Stomach (tissue), 8 donors: ENCODE measurements at regions not wholly inside any gene's neighbourhood (a gene's known extent, or its start where the extent isn't known, plus 50 kb on each side); places are given as distances from the start of the nearest gene placed in this dataset.

ENCODE experiments used
- DNase-seq, 2 donors: peaks; one replicate each; pipeline versions ENCODE4 v3.0.0 to v3.0.0-alpha.2; 2013 to 2019
- H3K27ac ChIP-seq, 5 donors: fragments of 200-600 bp in 4 of 5; sonication (generic) in 4 of 5; one replicate each; pipeline ENCODE4 v1.5.1; 2013 to 2019; ENCODE audit warnings: mild to moderate bottlenecking in 1 of 5, moderate library complexity in 1 of 5
- H3K27me3 ChIP-seq, 3 donors: fragments of 200-600 bp; sonication (generic); one replicate each; pipeline ENCODE4 v1.5.1; 2017 to 2019; ENCODE audit warnings: mixed run types in 1 of 3
- H3K36me3 ChIP-seq, 4 donors: fragments of 200-600 bp; sonication (generic); 1 replicate in 3 of 4; 2 replicates in 1 of 4; pipeline ENCODE4 v1.5.1; 2016 to 2019
- H3K4me1 ChIP-seq, 4 donors: fragments of 200-600 bp; sonication (generic); one replicate each; pipeline ENCODE4 v1.5.1; 2016 to 2019
- H3K4me3 ChIP-seq, 4 donors: fragments of 200-600 bp; sonication (generic) in 3 of 4; one replicate each; pipeline ENCODE4 v1.5.1; 2016 to 2019; ENCODE audit warnings: mild to moderate bottlenecking in 1 of 4
- H3K9me3 ChIP-seq, 4 donors: fragments of 200-600 bp; sonication (generic); one replicate each; pipeline ENCODE4 v1.5.1; 2016 to 2019
- CTCF ChIP-seq, 7 experiments: fragments of 450-650 bp in 4 of 7; fragments of 200-600 bp in 3 of 7; sonication (generic) in 3 of 7; IDR thresholded peaks; one replicate each; pipeline ENCODE4 v1.5.1; 2016 to 2019; ENCODE audit warnings: antibody characterized with exemption in 7 of 7, control low read depth in 2 of 7, mild to moderate bottlenecking in 1 of 7
- EP300 ChIP-seq: sonication (generic); formaldehyde crosslinking; IDR thresholded peaks from one replicate; pipeline ENCODE4 v1.6.1; 2017; ENCODE audit warnings: antibody characterized with exemption
- POLR2A ChIP-seq, 4 donors: fragments of 450-650 bp; IDR thresholded peaks; one replicate each; pipeline ENCODE4 v1.6.1; 2016; ENCODE audit warnings: antibody characterized with exemption in 4 of 4, control low read depth in 2 of 4, mild to moderate bottlenecking in 1 of 4, moderate library complexity in 1 of 4
- POLR2AphosphoS5 ChIP-seq, 3 donors: sonication (generic); formaldehyde crosslinking; IDR thresholded peaks; one replicate each; pipeline ENCODE4 v1.6.1; 2016; ENCODE audit warnings: antibody characterized with exemption in 3 of 3
- WGBS, 5 donors: extraction: QIAGEN DNeasy Blood & Tissue Kit in 3 of 5; methylation state at CpG; one replicate each; pipeline versions ENCODE4 v1.1.5 to v1.1.7; 2013 to 2018; 5-methylcytosine and 5-hydroxymethylcytosine counted together
- intact Hi-C: fragments of 100-400 bp; cut with DNase I; formaldehyde crosslinking; loops from one replicate; pipeline ENCODE4 v1.15.1; 2023; ENCODE audit warnings: low total_unique reads
- donor health status: healthy with polysubstance abuse.
- donor health status: Bipolar disorder and iron deficiency.
- donor health status: healthy.

- H3K9me3 ChIP-seq, result no peaks in the 10 kb centered on the region
- no peaks in the 10 kb centered on the region for H3K36me3 ChIP-seq
- H3K27me3 ChIP-seq, result no peaks in the 10 kb centered on the region
- no peak for DNase-seq
- WGBS, 5 donors, result 79 to 88% (median 84%) methylated on average over 1 of the region's 1 CpG
- TF ChIP-seq POLR2A (IDR thresholded peaks at IDR 0.05), result no peak
- no peak for TF ChIP-seq POLR2AphosphoS5 (IDR thresholded peaks at IDR 0.05)
- no peak for TF ChIP-seq CTCF (IDR thresholded peaks at IDR 0.05)
- TF ChIP-seq EP300, result no peak
- no peak overlapping the region for H3K4me3 ChIP-seq
- peaks cover 6 to 14% (median 10%) of the 10 kb centered on the region in 4 donors for H3K4me1 ChIP-seq
- intact Hi-C loops, result no loop called here
- H3K27ac ChIP-seq, result peak overlapping the region in 3 of 5 donors; percentile 35 to 47 (median 43)
These were observed 50.3 kb upstream of the NFE2L2 start for GRCh38 chr2:177314722-177315264.

- DNase-seq, result no peak
- 58 to 96% (median 89%) methylated on average over 3 of the region's 3 CpGs for whole genome bisulfite sequencing, 5 donors
- Histone ChIP-seq H3K36me3 (no peaks in the 10 kb centered on the region), H3K4me1 (peaks cover 6 to 14% (median 10%) of the 10 kb centered on the region in 4 donors), H3K27ac (no peak overlapping the region), H3K4me3 (no peak overlapping the region), H3K27me3 (no peaks in the 10 kb centered on the region), H3K9me3 (no peaks in the 10 kb centered on the region)
- TF ChIP-seq POLR2A (IDR thresholded peaks at IDR 0.05) (no peak), EP300 (no peak), CTCF (IDR thresholded peaks at IDR 0.05) (no peak), POLR2AphosphoS5 (IDR thresholded peaks at IDR 0.05) (no peak)
- intact Hi-C loops, result no loop called here
These were observed 50.8 kb upstream of the NFE2L2 start for GRCh38 chr2:177315364-177315763.

GRCh38 chr2:177316756-177317155 is 52.2 kb upstream of the NFE2L2 start:
- peaks cover 6 to 14% (median 10%) of the 10 kb centered on the region in 4 donors for H3K4me1 ChIP-seq
- H3K4me3 ChIP-seq, result no peak overlapping the region
- 86 to 91% (median 89%) methylated on average over 1 of the region's 1 CpG for WGBS, 5 donors
- no peaks in the 10 kb centered on the region for H3K9me3 ChIP-seq
- DNase-seq, result no peak
- H3K36me3 ChIP-seq, result no peaks in the 10 kb centered on the region
- intact Hi-C loops, result no loop called here
- TF ChIP-seq CTCF (IDR thresholded peaks at IDR 0.05) (no peak), POLR2A (IDR thresholded peaks at IDR 0.05) (no peak), EP300 (no peak), POLR2AphosphoS5 (IDR thresholded peaks at IDR 0.05) (no peak)
- H3K27ac ChIP-seq, result no peak overlapping the region
- no peaks in the 10 kb centered on the region for H3K27me3 ChIP-seq

GRCh38 chr2:177317443-177317842 is 52.9 kb upstream of the NFE2L2 start:
- intact Hi-C loops, result no loop called here
- Histone ChIP-seq H3K27ac (no peak overlapping the region), H3K27me3 (no peaks in the 10 kb centered on the region), H3K4me1 (peaks cover 6 to 16% (median 10%) of the 10 kb centered on the region in 4 donors), H3K4me3 (no peak overlapping the region), H3K9me3 (no peaks in the 10 kb centered on the region), H3K36me3 (peaks cover 0 to 2% (median 0%) of the 10 kb centered on the region in 4 donors)
- no peak for DNase-seq
- TF ChIP-seq POLR2AphosphoS5 (IDR thresholded peaks at IDR 0.05), result no peak
- TF ChIP-seq CTCF (IDR thresholded peaks at IDR 0.05), result no peak
- no peak for TF ChIP-seq EP300
- TF ChIP-seq POLR2A (IDR thresholded peaks at IDR 0.05), result no peak
